Adrenal gland (tissue), 5 donors: ENCODE measurements at regions not wholly inside any gene's neighbourhood (a gene's known extent, or its start where the extent isn't known, plus 50 kb on each side); places are given as distances from the start of the nearest gene placed in this dataset.

Experiments
- CTCF ChIP-seq, 6 experiments: fragments of 450-650 bp in 4 of 6; fragments of 200-600 bp in 2 of 6; sonication (generic) in 1 of 6; IDR thresholded peaks; 1 replicate in 5 of 6; 2 replicates in 1 of 6; pipeline versions ENCODE4 v1.5.1 to v1.8.0; 2016 to 2021; ENCODE audit warnings: antibody characterized with exemption in 6 of 6, mild to moderate bottlenecking in 2 of 6, moderate library complexity in 1 of 6
- POLR2A ChIP-seq, 2 donors: fragments of 450-650 bp; IDR thresholded peaks; one replicate each; pipeline ENCODE4 v1.6.1; 2017; ENCODE audit warnings: antibody characterized with exemption in 2 of 2, mild to moderate bottlenecking in 2 of 2, moderate library complexity in 1 of 2
- donor health status: DM: no; HTN: no; CAD: no.

DNA sequence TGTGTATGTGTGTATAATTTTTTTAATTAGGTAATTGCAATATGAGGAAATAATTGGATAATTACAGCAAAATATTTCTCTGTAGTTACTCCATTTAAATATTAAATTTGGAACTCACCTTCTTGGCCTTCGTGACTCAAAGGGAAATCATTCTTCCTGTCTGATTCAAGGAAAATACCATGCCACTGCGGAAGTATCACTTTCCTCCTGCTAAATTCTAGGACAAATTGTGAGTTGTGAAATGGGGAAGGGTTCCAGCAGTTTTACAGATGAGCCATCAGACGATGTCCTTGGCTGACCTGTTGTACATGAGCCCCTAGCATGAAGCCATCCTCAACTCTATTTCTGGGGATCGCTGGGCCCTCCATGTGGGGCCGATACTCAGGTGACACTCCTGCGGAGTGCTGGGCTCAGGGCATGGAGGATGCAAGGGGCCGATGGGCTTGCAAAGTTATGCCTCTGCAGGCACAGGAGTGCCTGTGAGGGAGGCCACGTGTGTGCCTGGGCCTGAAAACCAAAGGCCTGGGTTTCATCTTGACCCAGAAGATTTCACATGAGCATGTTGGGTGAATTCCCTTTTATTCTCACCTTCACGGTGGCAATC lies 179.6 kb upstream of the TCERG1L start:
- no peak for TF ChIP-seq CTCF (IDR thresholded peaks at IDR 0.05)
- no peak for TF ChIP-seq POLR2A (IDR thresholded peaks at IDR 0.05)
